Ishikawa (cell line): ENCODE measurements at regions not wholly inside any gene's neighbourhood (a gene's known extent, or its start where the extent isn't known, plus 50 kb on each side); places are given as distances from the start of the nearest gene placed in this dataset.

Experiments
- EP300 ChIP-seq: IDR thresholded peaks from 2 replicates; pipeline ENCODE4 v1.6.1; 2012; ENCODE audit warnings: borderline replicate concordance
- FOXM1 ChIP-seq: IDR thresholded peaks from 2 replicates; pipeline ENCODE4 v1.6.1; 2012; ENCODE audit warnings: low read depth, borderline replicate concordance
- NFIC ChIP-seq: IDR thresholded peaks from 2 replicates; pipeline ENCODE4 v1.6.1; 2012
- TAF1 ChIP-seq: IDR thresholded peaks from 2 replicates; pipeline ENCODE4 v1.6.1; 2012; ENCODE audit warnings: low read depth, mild to moderate bottlenecking
- TCF12 ChIP-seq: IDR thresholded peaks from 2 replicates; pipeline ENCODE4 v1.6.1; 2012; ENCODE audit warnings: low read depth
- YY1 ChIP-seq: IDR thresholded peaks from 2 replicates; pipeline ENCODE4 v1.6.1; 2012; ENCODE audit warnings: low read depth
- TF ChIP-seq, protein P1 (sequence below): IDR thresholded peaks from 2 replicates; pipeline ENCODE4 v1.6.1; 2012; ENCODE audit warnings: low read depth, mild to moderate bottlenecking

DNA sequence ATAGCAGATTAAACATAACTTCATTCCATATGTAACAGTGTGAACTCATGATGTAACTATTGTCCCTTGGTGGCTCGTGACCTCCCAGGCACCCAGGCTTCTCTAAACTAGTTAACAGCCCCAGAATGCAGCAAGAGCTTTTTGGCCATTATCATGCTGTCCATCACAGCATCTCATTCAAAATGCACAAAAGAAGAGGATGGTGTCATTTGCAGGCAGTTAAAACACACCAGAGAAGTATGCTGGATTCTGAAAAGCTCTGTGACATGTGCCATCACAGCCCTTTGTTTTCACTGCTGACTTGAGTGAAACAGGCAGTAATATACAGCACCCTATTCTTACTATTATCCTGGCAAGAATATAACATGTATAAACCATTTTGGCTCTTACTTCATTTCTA is 117.6 kb upstream of the CHMP2B start:
- TF ChIP-seq NFIC (no peak), TCF12 (no peak), TAF1 (no peak), YY1 (no peak), FOXM1 (no peak), EP300 (no peak)
- TF ChIP-seq, protein P1, sequence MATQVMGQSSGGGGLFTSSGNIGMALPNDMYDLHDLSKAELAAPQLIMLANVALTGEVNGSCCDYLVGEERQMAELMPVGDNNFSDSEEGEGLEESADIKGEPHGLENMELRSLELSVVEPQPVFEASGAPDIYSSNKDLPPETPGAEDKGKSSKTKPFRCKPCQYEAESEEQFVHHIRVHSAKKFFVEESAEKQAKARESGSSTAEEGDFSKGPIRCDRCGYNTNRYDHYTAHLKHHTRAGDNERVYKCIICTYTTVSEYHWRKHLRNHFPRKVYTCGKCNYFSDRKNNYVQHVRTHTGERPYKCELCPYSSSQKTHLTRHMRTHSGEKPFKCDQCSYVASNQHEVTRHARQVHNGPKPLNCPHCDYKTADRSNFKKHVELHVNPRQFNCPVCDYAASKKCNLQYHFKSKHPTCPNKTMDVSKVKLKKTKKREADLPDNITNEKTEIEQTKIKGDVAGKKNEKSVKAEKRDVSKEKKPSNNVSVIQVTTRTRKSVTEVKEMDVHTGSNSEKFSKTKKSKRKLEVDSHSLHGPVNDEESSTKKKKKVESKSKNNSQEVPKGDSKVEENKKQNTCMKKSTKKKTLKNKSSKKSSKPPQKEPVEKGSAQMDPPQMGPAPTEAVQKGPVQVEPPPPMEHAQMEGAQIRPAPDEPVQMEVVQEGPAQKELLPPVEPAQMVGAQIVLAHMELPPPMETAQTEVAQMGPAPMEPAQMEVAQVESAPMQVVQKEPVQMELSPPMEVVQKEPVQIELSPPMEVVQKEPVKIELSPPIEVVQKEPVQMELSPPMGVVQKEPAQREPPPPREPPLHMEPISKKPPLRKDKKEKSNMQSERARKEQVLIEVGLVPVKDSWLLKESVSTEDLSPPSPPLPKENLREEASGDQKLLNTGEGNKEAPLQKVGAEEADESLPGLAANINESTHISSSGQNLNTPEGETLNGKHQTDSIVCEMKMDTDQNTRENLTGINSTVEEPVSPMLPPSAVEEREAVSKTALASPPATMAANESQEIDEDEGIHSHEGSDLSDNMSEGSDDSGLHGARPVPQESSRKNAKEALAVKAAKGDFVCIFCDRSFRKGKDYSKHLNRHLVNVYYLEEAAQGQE, result no peak
